ENCODE measurements at regions not wholly inside any gene's neighbourhood (a gene's known extent, or its start where the extent isn't known, plus 50 kb on each side); places are given as distances from the start of the nearest gene placed in this dataset.

- DNase-seq (ENCODE audit: extremely low read depth in 1 of 4, low spot score in 3 of 4) (no peak), FAIRE-seq (no peak), ATAC-seq (no peak)
- Histone ChIP-seq H2AFZ (ENCODE audit: low read depth, low read length) (no peak overlapping the region), H3K27ac (ENCODE audit: extremely low read depth, low read depth, low read length) (no peak overlapping the region), H3K9ac (ENCODE audit: insufficient read depth in 1 of 2, low read depth in 2 of 2, low read length in 2 of 2) (no peak overlapping the region), H3K4me3 (no peak overlapping the region), H3K9me1 (ENCODE audit: control insufficient read depth, insufficient read depth, low read length) (no peaks in the 10 kb centered on the region), H3K36me3 (ENCODE audit: control insufficient read depth, insufficient read depth, low read length) (no peaks in the 10 kb centered on the region), H3K4me1 (replicated peaks in 1 of 2; ENCODE audit: control insufficient read depth in 2 of 2, insufficient read depth in 2 of 2, low read length in 2 of 2) (no peaks in the 10 kb centered on the region), H4K20me1 (replicated peaks; ENCODE audit: control insufficient read depth, insufficient read depth, low read length) (no peaks in the 10 kb centered on the region), H3K4me2 (ENCODE audit: insufficient read depth, low read length) (no peak overlapping the region), H3K79me2 (ENCODE audit: control insufficient read depth, insufficient read depth, low read length) (no peaks in the 10 kb centered on the region), H3K9me3 (replicated peaks; ENCODE audit: control insufficient read depth, insufficient read depth, low read depth, low read length) (no peaks in the 10 kb centered on the region), H3K27me3 (ENCODE audit: control insufficient read depth in 2 of 2, insufficient read depth in 2 of 2, low read length in 2 of 2) (no peaks in the 10 kb centered on the region)
- in situ Hi-C loops (cut with MboI): no loop called here
- intact Hi-C loops (cut with micrococcal nuclease): no loop called here
- TF ChIP-seq PRPF4 (IDR thresholded peaks at IDR 0.05; ENCODE audit: insufficient read depth, low read depth, low read length, poor library complexity, severe bottlenecking): no peak
- TF ChIP-seq ZZZ3 (IDR thresholded peaks at IDR 0.05): no peak
- no peak for TF ChIP-seq ZNF354B (CRISPR knock-in tag; IDR thresholded peaks at IDR 0.05)
- TF ChIP-seq TCF15 (CRISPR knock-in tag; IDR thresholded peaks at IDR 0.05): no peak
- no peak for TF ChIP-seq BRF2 (IDR thresholded peaks at IDR 0.05; ENCODE audit: borderline replicate concordance, insufficient read depth, insufficient read length)
- no peak for TF ChIP-seq MCM3 (IDR thresholded peaks at IDR 0.05)
- no peak for TF ChIP-seq GATA2 (CRISPR knock-in tag; IDR thresholded peaks at IDR 0.05)
- TF ChIP-seq U2AF2 (optimal IDR thresholded peaks at IDR 0.05; ENCODE audit: low read depth, low read length): no peak
- no peak for TF ChIP-seq SREBF1 (IDR thresholded peaks at IDR 0.05; ENCODE audit: borderline replicate concordance, low read depth, low read length)
- no peak for TF ChIP-seq RFX7 (CRISPR knock-in tag; IDR thresholded peaks at IDR 0.05)
- TF ChIP-seq TEAD1 (CRISPR knock-in tag; IDR thresholded peaks at IDR 0.05): no peak
- TF ChIP-seq GTF2F1 (IDR thresholded peaks at IDR 0.05; ENCODE audit: low read depth, low read length): no peak
- no peak for TF ChIP-seq ZNF785 (CRISPR knock-in tag; IDR thresholded peaks at IDR 0.05)
- TF ChIP-seq MTA3 (IDR thresholded peaks at IDR 0.05; ENCODE audit: borderline replicate concordance): no peak
- no peak for TF ChIP-seq RB1 (IDR thresholded peaks at IDR 0.05; ENCODE audit: low read depth)
- TF ChIP-seq ATF2 (CRISPR knock-in tag; IDR thresholded peaks at IDR 0.05): no peak
- 2% methylated on average over 3 of the region's 3 CpGs for WGBS (ENCODE audit: insufficient coverage, low coverage, missing lambda C conversion rate)
- BruUV-seq (replicated peaks): no TSS peak
- ChIA-PET POLR2A (no interaction called here), CTCF (ENCODE audit: low intra/inter-chr PET ratio) (no interaction called here)
Observed at GRCh38 chr4:141435446-141436225, 200.7 kb upstream of the IL15 start.
